GM23248 (cell line): ENCODE measurements at regions not wholly inside any gene's neighbourhood (a gene's known extent, or its start where the extent isn't known, plus 50 kb on each side); places are given as distances from the start of the nearest gene placed in this dataset.

Experiments
- EZH2 ChIP-seq: fragments of 200-600 bp; sonication (generic); IDR thresholded peaks from 2 replicates; pipeline ENCODE4 v1.6.1; 2018; ENCODE audit warnings: antibody characterized with exemption, mild to moderate bottlenecking; ENCODE audit not compliant: insufficient read depth, poor library complexity, severe bottlenecking
- EZH2phosphoT487 ChIP-seq: fragments of 200-600 bp; sonication (generic); IDR thresholded peaks from 2 replicates; pipeline ENCODE4 v1.6.1; 2018; ENCODE audit warnings: antibody characterized with exemption, moderate library complexity, mild to moderate bottlenecking, low read depth; ENCODE audit not compliant: insufficient read depth

DNA sequence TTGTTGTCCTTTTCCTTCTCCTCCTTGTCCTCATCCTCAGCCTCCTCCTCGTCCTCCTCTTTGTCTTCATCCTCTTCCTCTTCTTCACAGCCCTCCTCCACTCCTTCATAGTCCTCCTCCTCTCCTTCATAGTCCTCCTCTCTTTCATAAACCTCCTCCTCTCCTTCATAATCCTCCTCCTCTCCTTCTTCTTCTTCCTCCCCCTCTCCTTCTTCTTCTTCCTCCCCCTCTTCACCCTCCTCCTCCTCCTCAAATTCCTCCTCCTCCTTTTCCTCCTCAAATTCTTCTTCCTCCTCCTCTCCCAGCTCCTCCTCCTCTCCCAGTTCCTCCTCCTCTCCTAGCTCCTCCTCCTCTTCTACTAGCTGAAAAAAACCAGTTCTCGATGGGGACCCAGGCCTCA lies 143.8 kb upstream of the RADX start:
- no peak for TF ChIP-seq EZH2
- TF ChIP-seq EZH2phosphoT487: no peak
